Neural cell (in vitro differentiated cells): ENCODE measurements at regions not wholly inside any gene's neighbourhood (a gene's known extent, or its start where the extent isn't known, plus 50 kb on each side); places are given as distances from the start of the nearest gene placed in this dataset.

ENCODE experiments used
- CTCF ChIP-seq: fragments of 450-650 bp; IDR thresholded peaks from 2 replicates; pipeline ENCODE4 v1.5.1; 2014; ENCODE audit warnings: antibody characterized with exemption, mild to moderate bottlenecking, moderate library complexity; ENCODE audit not compliant: poor library complexity, severe bottlenecking
- EP300 ChIP-seq: fragments of 450-650 bp; conservative IDR thresholded peaks from 2 replicates; pipeline ENCODE4 v1.6.1; 2014; ENCODE audit warnings: antibody characterized with exemption, mild to moderate bottlenecking, moderate library complexity; ENCODE audit not compliant: poor library complexity, severe bottlenecking
- POLR2AphosphoS5 ChIP-seq: IDR thresholded peaks from 2 replicates; pipeline ENCODE4 v1.6.1; 2012
- RAD21 ChIP-seq: fragments of 450-650 bp; conservative IDR thresholded peaks from 2 replicates; pipeline ENCODE4 v1.6.1; 2014; ENCODE audit warnings: antibody characterized with exemption, mild to moderate bottlenecking, moderate library complexity
- REST ChIP-seq: IDR thresholded peaks from 2 replicates; pipeline ENCODE4 v1.6.1; 2012; ENCODE audit warnings: borderline replicate concordance

DNA sequence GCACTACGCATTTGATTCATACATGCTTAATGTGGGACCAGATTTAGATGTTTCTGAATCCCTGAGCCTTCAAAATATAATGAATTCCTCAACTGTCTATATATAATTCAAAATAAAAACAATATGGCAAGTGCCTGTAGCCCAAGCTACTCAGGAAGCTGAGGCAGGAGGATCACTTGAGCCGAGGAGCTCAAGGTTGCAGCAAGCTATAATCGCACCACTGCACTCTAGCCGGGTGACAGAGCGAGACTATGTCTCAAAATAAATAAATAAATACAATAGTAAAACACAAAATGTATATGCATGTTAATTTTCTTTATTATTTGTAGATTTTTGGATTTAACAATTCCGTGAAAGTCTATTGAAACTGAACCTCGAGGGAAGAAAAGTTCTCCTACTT, 50.6 kb upstream of the IRX6 start:
- TF ChIP-seq POLR2AphosphoS5 (no peak), REST (no peak), RAD21 (no peak), CTCF (no peak), EP300 (no peak)
